Muscle layer of duodenum (tissue), 2 donors: ENCODE measurements at regions not wholly inside any gene's neighbourhood (a gene's known extent, or its start where the extent isn't known, plus 50 kb on each side); places are given as distances from the start of the nearest gene placed in this dataset.
"Not testable (repeated sequence)": the region's sequence is repeated elsewhere in the genome, so short reads cannot be mapped to it uniquely, and the experiment has no call there.

Experiments
- H3K27ac ChIP-seq: one replicate; pipeline ENCODE4 v1.7.0; 2013; ENCODE audit warnings: mild to moderate bottlenecking, low read length
- H3K27me3 ChIP-seq: one replicate; pipeline ENCODE4 v1.7.0; 2013; ENCODE audit warnings: low read depth, mild to moderate bottlenecking, control low read depth, low read length
- H3K36me3 ChIP-seq, 2 donors: one replicate each; pipeline ENCODE4 v1.7.0; 2013; ENCODE audit warnings: low read length in 2 of 2, control low read depth in 1 of 2, mild to moderate bottlenecking in 1 of 2; ENCODE audit not compliant: insufficient read depth in 2 of 2, control insufficient read depth in 1 of 2
- H3K4me1 ChIP-seq, 2 donors: one replicate each; pipeline ENCODE4 v1.7.0; 2013; ENCODE audit warnings: low read length in 2 of 2, mild to moderate bottlenecking in 2 of 2, control low read depth in 1 of 2, moderate library complexity in 1 of 2; ENCODE audit not compliant: insufficient read depth in 2 of 2, control insufficient read depth in 1 of 2
- H3K4me3 ChIP-seq, 2 donors: one replicate each; pipeline ENCODE4 v1.7.0; 2013; ENCODE audit warnings: low read length in 2 of 2, low read depth in 1 of 2, mild to moderate bottlenecking in 1 of 2
- H3K9me3 ChIP-seq, 2 donors: one replicate each; pipeline ENCODE4 v1.7.0; 2013; ENCODE audit warnings: low read length in 2 of 2, control low read depth in 1 of 2, mild to moderate bottlenecking in 1 of 2; ENCODE audit not compliant: control insufficient read depth in 1 of 2
- donor health status: healthy.

DNA sequence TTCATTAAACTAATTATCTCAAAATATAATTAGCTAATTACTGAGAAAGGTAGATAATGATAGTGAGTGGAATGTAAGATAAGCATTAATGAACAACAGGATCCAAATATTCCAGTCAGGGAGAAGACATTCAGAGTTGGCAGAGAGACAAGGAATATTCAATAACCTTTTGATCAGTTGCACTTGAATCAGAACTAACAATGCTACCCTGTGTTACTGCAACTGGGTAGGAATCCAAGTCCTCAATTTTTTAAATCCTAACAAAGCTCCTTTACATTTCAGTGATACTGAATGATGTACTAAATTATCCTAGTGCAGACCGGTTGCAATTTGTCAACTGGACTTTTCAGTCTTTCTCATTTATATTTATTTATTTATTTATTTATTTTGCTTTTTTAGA lies 107.1 kb upstream of the MIR17HG start:
- Histone ChIP-seq H3K27me3 (no peaks in the 10 kb centered on the region), H3K4me1 (no peaks in the 10 kb centered on the region), H3K4me3 (no peak overlapping the region), H3K9me3 (no peaks in the 10 kb centered on the region), H3K27ac (no peak overlapping the region), H3K36me3 (no peaks in the 10 kb centered on the region)

DNA sequence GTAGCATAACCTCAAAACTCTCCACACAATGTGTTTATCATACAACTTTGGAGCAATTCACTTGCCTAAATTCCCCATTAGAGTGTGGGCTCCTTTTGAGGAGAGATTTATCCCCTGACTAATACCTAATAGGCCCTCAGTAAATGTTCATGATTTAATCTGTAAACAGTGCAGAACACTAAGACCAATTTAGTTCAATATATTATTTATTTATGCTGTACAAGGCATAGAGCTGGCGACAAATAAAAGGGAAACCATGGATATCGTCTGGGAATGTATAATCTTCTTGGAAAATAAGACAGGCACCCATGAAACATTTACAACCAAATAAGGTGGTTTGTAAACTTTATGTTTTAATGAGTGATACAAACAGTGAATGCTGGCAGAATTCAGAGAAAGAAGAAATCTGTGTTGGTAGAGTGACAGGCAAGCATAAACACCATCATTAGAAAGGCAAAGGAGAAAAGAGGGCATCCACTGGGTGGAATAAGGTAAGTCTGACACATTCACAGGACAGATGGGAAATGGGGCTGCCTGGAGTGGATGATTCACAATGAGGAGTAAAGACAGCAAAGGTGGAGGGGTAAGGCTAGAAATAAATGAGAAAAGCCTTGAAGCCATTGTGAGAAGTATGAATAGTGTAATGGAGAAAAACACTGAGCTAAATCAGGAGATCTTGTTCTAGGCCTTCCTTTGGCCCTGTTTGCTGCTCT lies 106.1 kb upstream of the MIR17HG start:
- no peak overlapping the region for H3K4me3 ChIP-seq
- no peaks in the 10 kb centered on the region for H3K4me1 ChIP-seq
- no peaks in the 10 kb centered on the region for H3K27me3 ChIP-seq
- H3K27ac ChIP-seq = no peak overlapping the region
- no peaks in the 10 kb centered on the region for H3K36me3 ChIP-seq
- H3K9me3 ChIP-seq = no peaks in the 10 kb centered on the region

DNA sequence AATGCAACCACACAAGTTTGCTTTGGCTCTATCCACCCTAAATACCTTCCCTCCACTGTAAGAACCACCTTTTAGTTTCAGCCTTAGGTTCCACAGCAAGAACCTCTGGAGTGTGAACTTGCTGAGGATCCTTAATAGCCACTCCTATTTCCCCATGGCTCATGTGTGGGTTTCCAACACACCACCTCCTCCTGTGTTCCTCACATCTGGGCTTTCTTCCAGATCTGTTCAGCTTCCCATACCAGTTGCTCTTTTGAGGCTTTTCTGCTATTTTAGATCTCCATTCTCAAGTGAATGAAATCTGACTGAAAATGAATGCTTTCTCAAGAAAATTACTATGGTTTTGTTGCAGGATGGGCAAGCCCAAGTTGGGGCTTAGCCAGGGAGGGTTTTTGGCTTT lies 104.8 kb upstream of the MIR17HG start:
- no peak overlapping the region for H3K27ac ChIP-seq
- no peak overlapping the region for H3K4me3 ChIP-seq

DNA sequence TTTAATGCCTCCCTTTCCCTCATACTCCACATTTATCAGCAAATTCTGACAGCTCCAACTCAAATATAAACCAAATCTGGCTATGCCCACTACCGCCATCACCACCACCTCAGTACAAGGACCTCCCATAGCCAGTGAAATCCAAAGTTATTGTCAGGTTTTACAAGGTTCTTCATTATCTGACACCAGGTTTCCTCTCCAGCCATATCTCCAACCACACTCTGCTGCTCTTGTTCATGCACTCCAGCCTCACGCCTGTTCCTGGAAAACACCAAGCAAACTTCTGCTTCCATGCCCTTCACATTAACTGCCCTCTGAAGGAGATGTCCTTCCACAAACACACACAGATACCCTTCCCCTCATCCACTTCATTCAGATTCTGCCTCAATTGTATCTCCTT lies 102.2 kb upstream of the MIR17HG start:
- Histone ChIP-seq H3K36me3 (no peaks in the 10 kb centered on the region), H3K27ac (no peak overlapping the region), H3K27me3 (no peaks in the 10 kb centered on the region), H3K4me1 (no peaks in the 10 kb centered on the region), H3K9me3 (no peaks in the 10 kb centered on the region), H3K4me3 (no peak overlapping the region)

More for the DNA sequence above, 104.8 kb upstream of the MIR17HG start:
- H3K27me3 ChIP-seq = no peaks in the 10 kb centered on the region
- H3K9me3 ChIP-seq = no peaks in the 10 kb centered on the region
- no peaks in the 10 kb centered on the region for H3K36me3 ChIP-seq
- no peaks in the 10 kb centered on the region for H3K4me1 ChIP-seq

DNA sequence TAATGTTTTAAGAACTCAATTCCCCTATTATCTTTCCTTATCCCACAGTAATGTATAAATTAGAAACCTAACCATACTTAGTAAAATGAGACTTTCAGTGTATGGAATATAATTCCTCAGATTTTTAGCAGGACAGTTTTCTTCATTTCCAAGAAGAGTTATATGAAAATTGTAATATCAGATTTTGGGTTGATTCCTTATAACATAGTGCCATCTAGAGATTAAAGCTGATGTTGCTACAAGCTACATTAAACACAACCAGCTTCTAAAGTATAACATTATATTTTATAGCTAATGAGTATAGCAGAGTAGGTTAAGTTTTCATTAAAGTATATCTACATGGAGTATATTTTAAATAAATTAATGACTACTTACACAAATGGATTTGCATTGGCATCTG lies 99.7 kb upstream of the MIR17HG start:
- Histone ChIP-seq H3K36me3 (no peaks in the 10 kb centered on the region), H3K9me3 (peaks cover 0 to 3% of the 10 kb centered on the region in 2 donors), H3K27ac (no peak overlapping the region), H3K4me3 (no peak overlapping the region), H3K27me3 (no peaks in the 10 kb centered on the region), H3K4me1 (no peaks in the 10 kb centered on the region)

DNA sequence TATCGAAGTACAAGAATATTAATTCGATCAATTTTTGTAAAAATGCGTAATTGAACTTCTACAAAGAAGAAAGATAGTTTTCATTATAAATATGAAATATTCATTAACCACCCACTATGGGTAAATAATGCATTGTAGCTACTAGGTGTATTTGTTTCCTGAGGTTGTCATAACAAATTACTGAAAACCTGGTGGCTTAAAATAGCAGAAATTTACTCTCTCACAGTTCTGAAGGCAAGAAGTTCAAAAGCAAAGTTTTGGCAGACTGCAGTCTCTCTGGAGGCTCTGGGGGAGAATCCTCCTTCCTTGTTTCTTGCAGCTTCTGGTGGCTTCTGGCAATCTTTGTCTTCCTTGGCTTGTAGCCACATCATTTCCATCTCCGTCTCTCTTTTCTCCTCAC lies 99.2 kb upstream of the MIR17HG start:
- Histone ChIP-seq H3K27ac (no peak overlapping the region), H3K4me1 (no peaks in the 10 kb centered on the region), H3K4me3 (no peak overlapping the region), H3K36me3 (no peaks in the 10 kb centered on the region), H3K9me3 (peaks cover 0 to 3% of the 10 kb centered on the region in 2 donors), H3K27me3 (no peaks in the 10 kb centered on the region)

DNA sequence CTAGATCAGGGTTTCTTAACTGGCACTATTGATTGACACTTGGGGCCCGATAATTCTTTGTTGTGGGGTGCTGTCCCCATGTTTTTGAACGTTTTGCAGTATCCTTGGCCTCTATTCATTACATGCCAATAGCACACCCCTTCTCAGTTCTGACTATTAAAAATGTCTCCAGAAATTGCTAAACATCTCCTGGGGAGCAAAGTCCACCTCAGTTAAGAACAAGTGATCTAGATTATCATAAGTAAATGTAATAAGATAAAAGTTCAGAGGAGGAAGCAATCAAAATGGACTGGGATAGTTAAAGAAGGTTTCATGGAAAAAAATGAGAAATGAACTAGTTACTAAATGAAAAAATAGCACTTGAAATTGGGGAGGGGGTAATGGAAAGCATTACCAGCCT lies 98.1 kb upstream of the MIR17HG start:
- no peaks in the 10 kb centered on the region for H3K27me3 ChIP-seq
- no peaks in the 10 kb centered on the region for H3K36me3 ChIP-seq
- H3K27ac ChIP-seq = no peak overlapping the region
- H3K9me3 ChIP-seq = peaks cover 0 to 3% of the 10 kb centered on the region in 2 donors
- no peak overlapping the region for H3K4me3 ChIP-seq
- no peaks in the 10 kb centered on the region for H3K4me1 ChIP-seq

DNA sequence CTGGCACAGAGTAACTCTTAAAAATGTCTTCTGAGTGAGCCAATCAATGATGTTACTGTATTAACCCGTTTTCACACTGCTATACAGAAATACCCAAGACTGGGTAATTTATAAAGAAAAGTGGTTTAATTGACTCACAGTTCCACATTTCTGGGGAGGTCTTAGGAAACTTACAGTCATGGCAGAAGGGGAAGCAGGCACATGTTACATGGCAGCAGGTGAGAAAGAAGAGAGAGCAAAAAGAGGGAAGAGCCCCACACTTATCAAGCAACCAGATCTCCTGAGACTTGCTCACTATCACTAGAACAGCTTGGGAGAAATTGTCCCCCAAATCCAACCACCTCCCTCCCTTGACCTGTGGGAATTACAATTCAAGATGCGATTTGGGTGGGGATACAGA lies 97.6 kb upstream of the MIR17HG start:
- Histone ChIP-seq H3K36me3 (no peaks in the 10 kb centered on the region), H3K4me1 (no peaks in the 10 kb centered on the region), H3K27ac (no peak overlapping the region)

DNA sequence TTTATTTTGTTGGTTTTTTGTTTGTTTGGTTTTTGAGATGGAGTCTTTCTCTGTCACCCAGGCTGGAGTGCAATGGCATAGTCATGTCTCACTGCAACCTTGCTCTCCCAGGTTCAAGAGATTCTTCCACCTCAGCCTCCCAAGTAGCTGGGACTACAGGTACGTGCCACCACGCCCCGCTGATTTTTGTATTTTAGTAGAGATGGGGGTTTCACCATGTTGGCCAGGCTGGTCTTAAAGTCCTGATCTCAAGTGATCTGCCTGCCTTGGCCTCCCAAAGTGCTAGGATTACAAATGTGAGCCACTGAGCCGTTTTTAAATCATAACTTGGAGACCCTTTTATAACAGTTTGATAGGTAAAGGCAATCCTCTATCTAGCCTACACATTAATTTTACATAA lies 95.9 kb upstream of the MIR17HG start:
- not testable (repeated sequence) for H3K36me3 ChIP-seq, H3K4me1 ChIP-seq, H3K27me3 ChIP-seq, H3K4me3 ChIP-seq, H3K9me3 ChIP-seq, H3K27ac ChIP-seq

More for the DNA sequence above, 97.6 kb upstream of the MIR17HG start:
- H3K27me3 ChIP-seq = no peaks in the 10 kb centered on the region
- H3K9me3 ChIP-seq = peaks cover 0 to 3% of the 10 kb centered on the region in 2 donors
- no peak overlapping the region for H3K4me3 ChIP-seq

DNA sequence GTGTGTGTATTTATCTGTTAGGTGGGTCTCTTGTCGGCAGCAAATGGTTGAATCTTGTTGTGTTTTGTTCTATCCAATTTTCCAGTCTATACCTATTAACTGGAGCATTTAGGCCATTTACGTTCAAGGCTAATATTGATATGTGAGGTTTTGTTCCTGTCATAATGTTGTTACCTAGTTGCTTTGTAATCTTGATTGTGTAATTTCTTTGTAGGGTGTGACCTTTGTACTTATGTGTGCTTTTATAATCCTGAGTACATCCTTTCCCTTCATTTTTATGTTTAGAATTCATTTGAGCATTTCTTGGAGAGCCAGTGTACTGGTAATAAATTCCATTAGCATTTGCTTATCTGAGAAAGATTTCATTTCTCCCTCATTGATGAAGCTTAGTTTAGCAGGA lies 83.0 kb upstream of the MIR17HG start:
- Histone ChIP-seq H3K36me3 (no peaks in the 10 kb centered on the region), H3K4me3 (no peak overlapping the region), H3K27me3 (no peaks in the 10 kb centered on the region), H3K4me1 (no peaks in the 10 kb centered on the region), H3K27ac (no peak overlapping the region), H3K9me3 (peaks cover 6% of the 10 kb centered on the region in 2 donors)

DNA sequence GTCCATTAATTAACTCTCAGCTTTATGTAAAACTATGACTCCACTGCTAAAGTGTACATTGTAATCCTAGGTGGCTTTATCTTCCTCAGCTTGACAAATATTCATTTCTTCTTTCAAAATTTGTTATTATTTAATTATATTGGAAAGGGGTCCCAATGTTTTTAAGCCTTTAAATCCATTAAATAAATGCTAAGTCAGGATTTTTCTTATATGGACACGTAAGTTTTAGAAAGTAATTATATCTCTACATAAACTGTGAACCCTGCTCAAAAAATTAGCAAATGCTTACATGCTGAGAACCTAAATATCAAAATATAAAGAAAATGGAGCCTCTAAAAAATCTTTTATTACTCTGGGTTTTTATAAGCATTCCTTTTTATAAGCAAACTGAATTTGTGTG lies 78.2 kb upstream of the MIR17HG start:
- H3K36me3 ChIP-seq = no peaks in the 10 kb centered on the region
- no peaks in the 10 kb centered on the region for H3K4me1 ChIP-seq
- no peak overlapping the region for H3K4me3 ChIP-seq
- H3K27me3 ChIP-seq = no peaks in the 10 kb centered on the region
- H3K27ac ChIP-seq = no peak overlapping the region
- peaks cover 6% of the 10 kb centered on the region in 2 donors for H3K9me3 ChIP-seq

DNA sequence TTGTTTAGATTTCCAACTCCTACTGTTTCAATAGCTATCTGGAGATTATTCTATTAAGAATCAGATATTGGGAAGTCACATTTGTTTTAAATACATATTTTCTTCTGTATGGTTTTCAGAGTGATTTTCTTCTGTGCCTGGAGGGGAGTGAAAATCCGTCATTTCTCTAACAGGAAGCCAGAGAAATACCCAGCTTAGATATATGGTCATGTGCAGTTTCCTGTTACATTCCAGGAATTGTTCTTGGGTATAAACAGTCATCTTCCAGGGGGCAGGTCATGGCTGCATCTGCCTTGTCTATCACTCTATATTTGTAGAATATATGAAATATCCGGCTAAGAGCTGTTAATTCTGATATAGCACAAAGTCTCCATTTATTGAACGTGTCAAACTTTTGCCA lies 77.5 kb upstream of the MIR17HG start:
- Histone ChIP-seq H3K27ac (no peak overlapping the region), H3K36me3 (no peaks in the 10 kb centered on the region), H3K27me3 (no peaks in the 10 kb centered on the region), H3K9me3 (no peaks in the 10 kb centered on the region), H3K4me3 (no peak overlapping the region), H3K4me1 (no peaks in the 10 kb centered on the region)
